ENCODE measurements at regions not wholly inside any gene's neighbourhood (a gene's known extent, or its start where the extent isn't known, plus 50 kb on each side); places are given as distances from the start of the nearest gene placed in this dataset.

GRCh38 chr4:153927451-153927850 lies 138.6 kb upstream of the SFRP2 start:
- Histone ChIP-seq H3K4me2 (ENCODE audit: extremely low read depth, insufficient read depth, low read length) (no peak overlapping the region), H2AFZ (ENCODE audit: low read length) (no peak overlapping the region), H3K4me1 (ENCODE audit: control insufficient read depth, extremely low read depth, insufficient read depth, low read length) (no peaks in the 10 kb centered on the region), H3K79me2 (ENCODE audit: control insufficient read depth, insufficient read depth, low read length) (no peaks in the 10 kb centered on the region), H3K36me3 (ENCODE audit: control insufficient read depth, insufficient read depth, low read length) (no peaks in the 10 kb centered on the region), H4K20me1 (ENCODE audit: control insufficient read depth, extremely low read depth, insufficient read depth, low read length) (no peaks in the 10 kb centered on the region), H3K27me3 (ENCODE audit: control insufficient read depth, insufficient read depth, low read length) (no peaks in the 10 kb centered on the region), H3K27ac (ENCODE audit: insufficient read depth, low read length) (no peak overlapping the region), H3K4me3 (replicated peaks in 1 of 4; ENCODE audit: control extremely low read depth in 1 of 4, insufficient read depth in 1 of 4, low read depth in 3 of 4, low read length in 4 of 4) (no peak overlapping the region), H3K9ac (ENCODE audit: insufficient read depth, low read length) (no peak overlapping the region), H3K9me3 (ENCODE audit: control insufficient read depth, insufficient read depth, low read depth, low read length) (no peaks in the 10 kb centered on the region)
- TF ChIP-seq EZH2 (IDR thresholded peaks at IDR 0.05; ENCODE audit: low read length, missing control alignments), result no peak
- TF ChIP-seq, protein P1, sequence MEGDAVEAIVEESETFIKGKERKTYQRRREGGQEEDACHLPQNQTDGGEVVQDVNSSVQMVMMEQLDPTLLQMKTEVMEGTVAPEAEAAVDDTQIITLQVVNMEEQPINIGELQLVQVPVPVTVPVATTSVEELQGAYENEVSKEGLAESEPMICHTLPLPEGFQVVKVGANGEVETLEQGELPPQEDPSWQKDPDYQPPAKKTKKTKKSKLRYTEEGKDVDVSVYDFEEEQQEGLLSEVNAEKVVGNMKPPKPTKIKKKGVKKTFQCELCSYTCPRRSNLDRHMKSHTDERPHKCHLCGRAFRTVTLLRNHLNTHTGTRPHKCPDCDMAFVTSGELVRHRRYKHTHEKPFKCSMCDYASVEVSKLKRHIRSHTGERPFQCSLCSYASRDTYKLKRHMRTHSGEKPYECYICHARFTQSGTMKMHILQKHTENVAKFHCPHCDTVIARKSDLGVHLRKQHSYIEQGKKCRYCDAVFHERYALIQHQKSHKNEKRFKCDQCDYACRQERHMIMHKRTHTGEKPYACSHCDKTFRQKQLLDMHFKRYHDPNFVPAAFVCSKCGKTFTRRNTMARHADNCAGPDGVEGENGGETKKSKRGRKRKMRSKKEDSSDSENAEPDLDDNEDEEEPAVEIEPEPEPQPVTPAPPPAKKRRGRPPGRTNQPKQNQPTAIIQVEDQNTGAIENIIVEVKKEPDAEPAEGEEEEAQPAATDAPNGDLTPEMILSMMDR (conservative IDR thresholded peaks at IDR 0.05 in 1 of 2, IDR thresholded peaks at IDR 0.05 in 1 of 2; ENCODE audit: low read depth in 1 of 2, low read length in 2 of 2), result no peak
- peak in 1 of 2 donors; percentile 27 for DNase-seq (ENCODE audit: low read depth in 2 of 2)

DNA sequence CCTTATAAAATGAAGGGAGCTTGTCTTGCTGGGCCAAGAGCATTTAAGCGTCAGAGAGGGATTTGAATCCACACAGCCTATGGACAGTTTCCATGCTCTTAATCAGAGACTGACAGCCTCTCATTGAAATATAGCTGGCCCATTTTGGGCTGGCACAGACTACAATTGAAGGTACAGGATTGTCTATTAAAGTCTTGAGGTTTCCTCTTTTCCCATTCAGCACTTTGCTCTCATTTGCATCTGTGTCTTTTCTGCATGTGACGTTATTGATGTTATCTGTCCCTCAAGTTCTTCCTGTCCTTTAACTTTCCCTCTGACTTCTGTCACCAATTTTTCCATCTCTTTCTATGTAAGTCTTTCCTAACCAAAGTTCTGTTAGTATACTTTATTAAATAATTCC lies 133.3 kb upstream of the SFRP2 start:
- H3K4me2 ChIP-seq (ENCODE audit: extremely low read depth, insufficient read depth, low read length), result no peak overlapping the region
- no peaks in the 10 kb centered on the region for H3K27me3 ChIP-seq (ENCODE audit: control insufficient read depth, insufficient read depth, low read length)
- H3K9ac ChIP-seq (ENCODE audit: insufficient read depth, low read length), result no peak overlapping the region
- H3K27ac ChIP-seq (ENCODE audit: insufficient read depth, low read length), result no peak overlapping the region
- no peak for TF ChIP-seq EZH2 (IDR thresholded peaks at IDR 0.05; ENCODE audit: low read length, missing control alignments)
- TF ChIP-seq, protein P1 (conservative IDR thresholded peaks at IDR 0.05 in 1 of 2, IDR thresholded peaks at IDR 0.05 in 1 of 2; ENCODE audit: low read depth in 1 of 2, low read length in 2 of 2), result no peak
- H3K4me3 ChIP-seq (replicated peaks in 1 of 4; ENCODE audit: control extremely low read depth in 1 of 4, insufficient read depth in 1 of 4, low read depth in 3 of 4, low read length in 4 of 4), result no peak overlapping the region
- no peaks in the 10 kb centered on the region for H4K20me1 ChIP-seq (ENCODE audit: control insufficient read depth, extremely low read depth, insufficient read depth, low read length)
- H3K79me2 ChIP-seq (ENCODE audit: control insufficient read depth, insufficient read depth, low read length), result no peaks in the 10 kb centered on the region
- no peaks in the 10 kb centered on the region for H3K4me1 ChIP-seq (ENCODE audit: control insufficient read depth, extremely low read depth, insufficient read depth, low read length)
- H2AFZ ChIP-seq (ENCODE audit: low read length), result no peak overlapping the region
- DNase-seq (ENCODE audit: low read depth in 2 of 2), result no peak
- H3K9me3 ChIP-seq (ENCODE audit: control insufficient read depth, insufficient read depth, low read depth, low read length), result no peaks in the 10 kb centered on the region
- H3K36me3 ChIP-seq (ENCODE audit: control insufficient read depth, insufficient read depth, low read length), result no peaks in the 10 kb centered on the region

DNA sequence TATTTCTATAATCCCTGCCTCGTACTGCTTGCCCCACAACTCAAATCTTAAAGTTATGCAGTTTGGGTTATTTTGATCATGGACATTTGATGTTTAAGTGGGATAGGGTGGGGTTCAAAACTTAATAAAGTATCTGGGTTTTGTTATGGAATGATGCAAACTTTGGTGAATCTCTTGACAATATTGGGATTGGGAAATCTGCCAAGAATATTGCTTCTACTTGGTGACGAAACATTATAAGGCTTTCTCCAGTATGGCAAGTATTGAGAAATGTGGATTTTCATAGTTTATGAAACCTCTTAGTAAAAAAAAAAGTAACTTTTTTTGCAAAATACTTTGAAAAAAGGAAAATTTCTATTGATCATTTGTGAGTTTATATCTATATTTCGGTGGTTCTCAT lies 130.8 kb upstream of the SFRP2 start:
- no peak overlapping the region for H3K4me2 ChIP-seq (ENCODE audit: extremely low read depth, insufficient read depth, low read length)
- H3K27ac ChIP-seq (ENCODE audit: insufficient read depth, low read length), result no peak overlapping the region
- no peak for TF ChIP-seq EZH2 (IDR thresholded peaks at IDR 0.05; ENCODE audit: low read length, missing control alignments)
- TF ChIP-seq, protein P1 (conservative IDR thresholded peaks at IDR 0.05 in 1 of 2, IDR thresholded peaks at IDR 0.05 in 1 of 2; ENCODE audit: low read depth in 1 of 2, low read length in 2 of 2), result no peak
- no peaks in the 10 kb centered on the region for H3K27me3 ChIP-seq (ENCODE audit: control insufficient read depth, insufficient read depth, low read length)
- H3K4me3 ChIP-seq (replicated peaks in 1 of 4; ENCODE audit: control extremely low read depth in 1 of 4, insufficient read depth in 1 of 4, low read depth in 3 of 4, low read length in 4 of 4), result no peak overlapping the region
- H3K79me2 ChIP-seq (ENCODE audit: control insufficient read depth, insufficient read depth, low read length), result no peaks in the 10 kb centered on the region
- H3K36me3 ChIP-seq (ENCODE audit: control insufficient read depth, insufficient read depth, low read length), result no peaks in the 10 kb centered on the region
- no peaks in the 10 kb centered on the region for H4K20me1 ChIP-seq (ENCODE audit: control insufficient read depth, extremely low read depth, insufficient read depth, low read length)
- H3K9me3 ChIP-seq (ENCODE audit: control insufficient read depth, insufficient read depth, low read depth, low read length), result no peaks in the 10 kb centered on the region
- H2AFZ ChIP-seq (ENCODE audit: low read length), result no peak overlapping the region
- no peaks in the 10 kb centered on the region for H3K4me1 ChIP-seq (ENCODE audit: control insufficient read depth, extremely low read depth, insufficient read depth, low read length)
- no peak overlapping the region for H3K9ac ChIP-seq (ENCODE audit: insufficient read depth, low read length)
- DNase-seq (ENCODE audit: low read depth in 2 of 2), result peak in 1 of 2 donors; percentile 19
